ENCODE measurements at regions not wholly inside any gene's neighbourhood (a gene's known extent, or its start where the extent isn't known, plus 50 kb on each side); places are given as distances from the start of the nearest gene placed in this dataset.

DNA sequence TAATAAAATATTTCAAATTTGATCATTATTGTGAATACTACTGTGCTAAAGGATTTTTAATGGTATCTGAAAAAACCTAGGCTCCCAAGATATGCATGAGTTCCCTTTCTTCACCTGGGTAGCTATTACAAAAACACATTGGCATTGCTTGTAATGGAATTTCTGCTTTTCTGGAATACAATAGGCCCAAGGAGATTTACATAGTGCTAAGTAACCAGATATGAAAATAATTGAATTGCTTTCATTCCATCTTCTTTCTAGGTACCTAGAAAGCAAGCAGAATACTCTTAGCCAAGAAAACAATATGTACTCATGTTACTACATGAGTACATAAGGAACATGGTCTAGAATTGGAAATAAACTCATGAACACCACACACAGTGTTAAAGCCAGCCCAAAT is 291.9 kb downstream of the KCNC2 start:
- intact Hi-C loops (cut with DNase I) = no loop called here
- Histone ChIP-seq H3K4me1 (ENCODE audit: control insufficient read depth in 1 of 2, insufficient read depth in 2 of 2, low read length in 2 of 2) (no peaks in the 10 kb centered on the region), H3K4me3 (ENCODE audit: low read length in 2 of 2) (no peak overlapping the region), H3K36me3 (ENCODE audit: control insufficient read depth in 1 of 2, insufficient read depth in 2 of 2, low read length in 1 of 2) (no peaks in the 10 kb centered on the region), H3K27ac (ENCODE audit: low read depth in 1 of 2, low read length in 2 of 2) (no peak overlapping the region), H3K9me3 (ENCODE audit: control insufficient read depth, low read length) (no peaks in the 10 kb centered on the region), H3K27me3 (ENCODE audit: control insufficient read depth in 1 of 2, insufficient read depth in 2 of 2, low read length in 1 of 2) (no peaks in the 10 kb centered on the region)
- no peak for ATAC-seq (ENCODE audit: low FRiP score)
- DNase-seq = no peak

DNA sequence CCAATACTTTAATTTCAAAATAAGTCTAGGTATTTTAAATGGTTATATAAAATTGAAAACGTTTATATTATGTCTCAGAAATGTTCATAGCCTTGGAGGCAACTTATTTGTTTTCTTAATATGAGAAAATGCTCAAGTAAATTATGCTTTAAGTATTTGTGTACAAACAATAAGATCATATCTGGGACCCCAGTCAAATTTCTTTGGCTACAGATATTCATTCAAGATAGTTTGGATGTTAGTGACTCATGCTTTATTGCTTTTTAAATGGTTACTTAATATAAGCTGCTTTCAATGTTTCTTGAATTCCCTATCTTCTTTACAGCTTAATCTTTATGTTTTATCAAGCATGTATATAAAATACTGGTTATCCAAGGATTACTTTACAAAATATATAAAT is 291.3 kb downstream of the KCNC2 start:
- WGBS, 2 donors = 0% methylated on average over 1 of the region's 1 CpG
- no peak overlapping the region for H3K4me3 ChIP-seq (ENCODE audit: low read length in 2 of 2)
- DNase-seq = no peak
- no peaks in the 10 kb centered on the region for H3K4me1 ChIP-seq (ENCODE audit: control insufficient read depth in 1 of 2, insufficient read depth in 2 of 2, low read length in 2 of 2)
- ATAC-seq (ENCODE audit: low FRiP score) = no peak
- no peaks in the 10 kb centered on the region for H3K27me3 ChIP-seq (ENCODE audit: control insufficient read depth in 1 of 2, insufficient read depth in 2 of 2, low read length in 1 of 2)
- H3K27ac ChIP-seq (ENCODE audit: low read depth in 1 of 2, low read length in 2 of 2) = no peak overlapping the region
- peaks cover 3% of the 10 kb centered on the region for H3K9me3 ChIP-seq (ENCODE audit: control insufficient read depth, low read length)
- H3K36me3 ChIP-seq (ENCODE audit: control insufficient read depth in 1 of 2, insufficient read depth in 2 of 2, low read length in 1 of 2) = no peaks in the 10 kb centered on the region
- intact Hi-C loops (cut with DNase I) = no loop called here

DNA sequence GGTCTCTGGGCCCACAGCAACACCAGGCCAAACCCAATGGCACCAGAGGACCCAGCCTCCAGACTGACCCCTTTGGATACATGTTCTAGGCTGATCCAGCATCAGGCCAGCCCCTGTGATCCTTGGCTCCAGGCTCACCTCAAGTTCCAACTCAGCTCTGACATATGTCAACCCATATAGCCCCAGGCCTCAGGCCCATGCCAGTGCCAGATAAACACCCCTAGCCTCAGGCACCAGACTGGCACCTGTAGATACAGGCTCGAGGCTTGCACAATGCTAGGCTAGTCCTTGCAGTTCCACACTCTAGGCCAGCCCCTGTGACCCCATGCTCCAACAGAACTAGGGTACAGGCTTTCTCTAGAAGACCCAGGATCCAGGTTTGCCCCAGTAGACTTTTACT is 287.5 kb downstream of the KCNC2 start:
- Histone ChIP-seq H3K36me3 (ENCODE audit: control insufficient read depth in 1 of 2, insufficient read depth in 2 of 2, low read length in 1 of 2) (no peaks in the 10 kb centered on the region), H3K4me1 (ENCODE audit: control insufficient read depth in 1 of 2, insufficient read depth in 2 of 2, low read length in 2 of 2) (no peaks in the 10 kb centered on the region), H3K27ac (ENCODE audit: low read depth in 1 of 2, low read length in 2 of 2) (no peak overlapping the region), H3K9me3 (ENCODE audit: control insufficient read depth, low read length) (peaks cover 3% of the 10 kb centered on the region), H3K27me3 (ENCODE audit: control insufficient read depth in 1 of 2, insufficient read depth in 2 of 2, low read length in 1 of 2) (no peaks in the 10 kb centered on the region), H3K4me3 (ENCODE audit: low read length in 2 of 2) (no peak overlapping the region)
- DNase-seq = no peak
- intact Hi-C loops (cut with DNase I) = no loop called here
- ATAC-seq (ENCODE audit: low FRiP score) = no peak
- WGBS, 2 donors = 60 to 68% methylated on average over 1 of the region's 1 CpG

DNA sequence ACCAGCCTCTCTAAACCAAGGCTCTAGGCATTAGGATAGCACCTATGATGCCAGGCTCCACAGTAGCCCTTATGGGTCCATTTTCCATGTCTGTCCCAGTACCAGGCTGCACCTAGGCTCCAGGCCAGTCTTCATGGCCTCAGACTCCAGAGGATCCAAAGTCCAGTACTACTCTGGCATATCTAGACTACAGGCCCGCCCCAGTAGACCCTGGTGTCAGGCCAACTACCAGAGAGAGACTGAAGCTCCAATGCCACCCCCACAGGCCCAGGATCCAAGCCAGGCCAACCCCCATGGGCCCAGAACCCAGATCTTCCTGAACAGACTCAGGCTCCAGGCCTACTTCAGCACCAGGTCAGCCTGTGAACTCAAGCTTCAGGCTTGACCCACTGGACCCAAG is 287.0 kb downstream of the KCNC2 start:
- no peak for ATAC-seq (ENCODE audit: low FRiP score)
- intact Hi-C loops (cut with DNase I) = no loop called here
- no peak for DNase-seq
- Histone ChIP-seq H3K27me3 (ENCODE audit: control insufficient read depth in 1 of 2, insufficient read depth in 2 of 2, low read length in 1 of 2) (no peaks in the 10 kb centered on the region), H3K9me3 (ENCODE audit: control insufficient read depth, low read length) (peaks cover 3% of the 10 kb centered on the region), H3K27ac (ENCODE audit: low read depth in 1 of 2, low read length in 2 of 2) (no peak overlapping the region), H3K4me3 (ENCODE audit: low read length in 2 of 2) (no peak overlapping the region), H3K36me3 (ENCODE audit: control insufficient read depth in 1 of 2, insufficient read depth in 2 of 2, low read length in 1 of 2) (no peaks in the 10 kb centered on the region), H3K4me1 (ENCODE audit: control insufficient read depth in 1 of 2, insufficient read depth in 2 of 2, low read length in 2 of 2) (no peaks in the 10 kb centered on the region)
- WGBS, 2 donors = 71 to 79% methylated on average over 1 of the region's 1 CpG

DNA sequence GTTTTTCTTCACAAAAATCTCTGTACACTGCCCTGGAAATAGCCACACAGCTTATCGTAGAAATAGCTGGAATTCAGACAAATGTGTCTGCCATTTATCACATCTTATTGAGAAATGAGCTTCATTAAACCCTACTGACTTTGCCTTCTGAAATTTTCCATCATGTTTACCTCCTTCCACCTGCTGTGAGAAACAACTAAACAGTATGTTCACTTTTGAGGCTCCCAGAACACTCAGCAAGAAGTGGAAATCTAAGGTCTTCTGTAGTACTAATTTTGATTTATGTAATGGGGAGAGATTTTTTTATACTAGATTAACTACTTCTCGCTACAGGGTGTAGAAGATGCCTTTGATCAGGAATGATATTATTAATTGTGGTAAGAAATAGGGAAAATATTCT is 268.0 kb downstream of the KCNC2 start:
- 50 to 56% methylated on average over 2 of the region's 2 CpGs for WGBS, 2 donors
- no peaks in the 10 kb centered on the region for H3K27me3 ChIP-seq (ENCODE audit: control insufficient read depth in 1 of 2, insufficient read depth in 2 of 2, low read length in 1 of 2)
- H3K4me3 ChIP-seq (ENCODE audit: low read length in 2 of 2) = no peak overlapping the region
- H3K27ac ChIP-seq (ENCODE audit: low read depth in 1 of 2, low read length in 2 of 2) = no peak overlapping the region
- DNase-seq (no peak), ATAC-seq (ENCODE audit: low FRiP score) (no peak)
- no peaks in the 10 kb centered on the region for H3K36me3 ChIP-seq (ENCODE audit: control insufficient read depth in 1 of 2, insufficient read depth in 2 of 2, low read length in 1 of 2)
- no peaks in the 10 kb centered on the region for H3K9me3 ChIP-seq (ENCODE audit: control insufficient read depth, low read length)
- intact Hi-C loops (cut with DNase I) = no loop called here
- no peaks in the 10 kb centered on the region for H3K4me1 ChIP-seq (ENCODE audit: control insufficient read depth in 1 of 2, insufficient read depth in 2 of 2, low read length in 2 of 2)

DNA sequence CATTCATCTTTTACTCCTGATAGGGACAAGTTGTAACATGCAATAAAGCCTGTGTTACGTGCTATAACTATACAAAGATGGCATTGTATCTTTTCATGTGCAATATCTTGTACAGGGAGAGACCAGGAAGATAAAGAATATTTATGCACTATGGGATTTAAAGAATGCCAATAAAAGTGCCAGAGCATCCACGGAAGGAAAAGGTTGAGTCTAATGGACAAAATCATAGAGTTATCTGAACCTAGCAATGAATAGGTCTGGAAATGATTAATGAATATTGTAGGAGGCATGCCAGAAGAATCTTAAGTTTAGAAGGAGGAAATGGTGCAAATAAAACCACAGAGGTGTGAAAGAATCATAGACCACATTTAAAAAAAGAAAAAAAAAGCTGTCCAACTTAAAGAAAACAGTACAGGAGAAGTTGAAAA is 263.9 kb downstream of the KCNC2 start:
- intact Hi-C loops (cut with DNase I) = no loop called here
- H3K27me3 ChIP-seq (ENCODE audit: control insufficient read depth in 1 of 2, insufficient read depth in 2 of 2, low read length in 1 of 2) = no peaks in the 10 kb centered on the region
- no peak overlapping the region for H3K27ac ChIP-seq (ENCODE audit: low read depth in 1 of 2, low read length in 2 of 2)
- no peaks in the 10 kb centered on the region for H3K4me1 ChIP-seq (ENCODE audit: control insufficient read depth in 1 of 2, insufficient read depth in 2 of 2, low read length in 2 of 2)
- 50 to 52% methylated on average over 2 of the region's 2 CpGs for WGBS, 2 donors
- DNase-seq (no peak), ATAC-seq (ENCODE audit: low FRiP score) (no peak)
- H3K4me3 ChIP-seq (ENCODE audit: low read length in 2 of 2) = no peak overlapping the region
- peaks cover 2% of the 10 kb centered on the region for H3K9me3 ChIP-seq (ENCODE audit: control insufficient read depth, low read length)
- no peaks in the 10 kb centered on the region for H3K36me3 ChIP-seq (ENCODE audit: control insufficient read depth in 1 of 2, insufficient read depth in 2 of 2, low read length in 1 of 2)

DNA sequence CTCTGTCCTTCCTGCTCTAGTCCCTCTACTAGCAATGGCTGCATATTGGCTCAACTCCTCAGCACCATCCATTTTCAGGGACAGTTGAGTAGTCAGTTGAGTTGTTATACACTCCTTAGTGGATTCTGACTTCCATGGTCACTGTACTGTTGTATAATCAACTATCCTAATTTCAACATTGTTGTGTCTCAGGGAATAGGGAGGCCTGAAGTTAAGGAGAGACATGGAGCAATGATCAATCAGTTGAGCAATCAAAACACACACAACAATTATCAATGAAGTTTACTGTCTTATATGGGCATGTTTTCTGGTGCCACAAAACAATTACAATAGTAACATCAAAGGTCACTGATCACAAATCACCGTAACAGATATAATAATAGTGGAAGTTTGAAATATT is 255.9 kb downstream of the KCNC2 start:
- Histone ChIP-seq H3K27ac (ENCODE audit: low read depth in 1 of 2, low read length in 2 of 2) (no peak overlapping the region), H3K27me3 (ENCODE audit: control insufficient read depth in 1 of 2, insufficient read depth in 2 of 2, low read length in 1 of 2) (no peaks in the 10 kb centered on the region), H3K4me1 (ENCODE audit: control insufficient read depth in 1 of 2, insufficient read depth in 2 of 2, low read length in 2 of 2) (no peaks in the 10 kb centered on the region), H3K4me3 (ENCODE audit: low read length in 2 of 2) (no peak overlapping the region), H3K36me3 (ENCODE audit: control insufficient read depth in 1 of 2, insufficient read depth in 2 of 2, low read length in 1 of 2) (no peaks in the 10 kb centered on the region), H3K9me3 (ENCODE audit: control insufficient read depth, low read length) (peaks cover 3% of the 10 kb centered on the region)
- ATAC-seq (ENCODE audit: low FRiP score) (no peak), DNase-seq (no peak)
- intact Hi-C loops (cut with DNase I) = no loop called here
- WGBS, 2 donors = 84 to 97% methylated on average over 1 of the region's 1 CpG

DNA sequence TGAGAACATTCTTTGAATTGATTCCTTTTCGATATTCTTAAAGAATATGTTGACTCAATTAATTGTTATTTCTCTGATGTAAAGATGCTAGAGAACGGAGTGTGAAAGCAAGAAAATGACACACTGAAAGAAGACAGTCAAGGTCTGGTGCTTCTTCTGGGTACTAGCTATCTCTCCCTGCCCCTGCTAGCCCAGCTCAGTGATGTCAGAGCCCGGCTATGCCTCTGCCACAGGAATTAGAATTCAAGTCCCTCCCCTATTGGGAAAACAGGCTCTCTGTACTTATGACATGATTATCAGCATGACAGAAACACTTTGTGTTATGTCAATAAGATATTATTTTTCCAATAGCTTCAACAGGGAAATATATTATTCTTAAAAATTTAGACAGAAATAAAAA is 252.4 kb downstream of the KCNC2 start:
- Histone ChIP-seq H3K9me3 (ENCODE audit: control insufficient read depth, low read length) (peaks cover 3% of the 10 kb centered on the region), H3K4me3 (ENCODE audit: low read length in 2 of 2) (no peak overlapping the region), H3K36me3 (ENCODE audit: control insufficient read depth in 1 of 2, insufficient read depth in 2 of 2, low read length in 1 of 2) (no peaks in the 10 kb centered on the region), H3K4me1 (ENCODE audit: control insufficient read depth in 1 of 2, insufficient read depth in 2 of 2, low read length in 2 of 2) (no peaks in the 10 kb centered on the region), H3K27ac (ENCODE audit: low read depth in 1 of 2, low read length in 2 of 2) (no peak overlapping the region), H3K27me3 (ENCODE audit: control insufficient read depth in 1 of 2, insufficient read depth in 2 of 2, low read length in 1 of 2) (no peaks in the 10 kb centered on the region)
- 82 to 83% methylated on average over 3 of the region's 3 CpGs for WGBS, 2 donors
- intact Hi-C loops (cut with DNase I) = no loop called here
- ATAC-seq (ENCODE audit: low FRiP score) (no peak), DNase-seq (no peak)

DNA sequence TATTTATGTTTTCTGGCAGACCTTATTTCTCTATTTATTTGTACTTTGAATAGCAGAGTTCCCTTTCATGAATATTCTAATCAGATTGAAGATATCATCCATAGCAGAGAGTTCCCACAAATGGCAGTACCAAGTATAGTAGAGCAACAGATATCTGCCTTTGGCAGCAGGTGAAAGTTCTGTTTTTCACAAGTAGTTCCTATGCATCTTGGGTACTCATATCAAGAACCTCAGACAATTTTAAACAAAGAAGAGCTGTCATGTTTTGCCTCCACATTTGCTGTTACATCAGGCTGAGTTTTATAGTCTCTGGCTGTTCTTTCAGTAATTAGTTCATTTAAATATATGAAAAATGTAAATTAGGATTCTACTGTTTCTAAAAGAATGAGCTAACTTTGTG is 252.0 kb downstream of the KCNC2 start:
- Histone ChIP-seq H3K36me3 (ENCODE audit: control insufficient read depth in 1 of 2, insufficient read depth in 2 of 2, low read length in 1 of 2) (no peaks in the 10 kb centered on the region), H3K27ac (ENCODE audit: low read depth in 1 of 2, low read length in 2 of 2) (no peak overlapping the region), H3K4me1 (ENCODE audit: control insufficient read depth in 1 of 2, insufficient read depth in 2 of 2, low read length in 2 of 2) (no peaks in the 10 kb centered on the region), H3K9me3 (ENCODE audit: control insufficient read depth, low read length) (peaks cover 3% of the 10 kb centered on the region), H3K4me3 (ENCODE audit: low read length in 2 of 2) (no peak overlapping the region), H3K27me3 (ENCODE audit: control insufficient read depth in 1 of 2, insufficient read depth in 2 of 2, low read length in 1 of 2) (no peaks in the 10 kb centered on the region)
- intact Hi-C loops (cut with DNase I) = no loop called here
- no peak for DNase-seq
- no peak for ATAC-seq (ENCODE audit: low FRiP score)

DNA sequence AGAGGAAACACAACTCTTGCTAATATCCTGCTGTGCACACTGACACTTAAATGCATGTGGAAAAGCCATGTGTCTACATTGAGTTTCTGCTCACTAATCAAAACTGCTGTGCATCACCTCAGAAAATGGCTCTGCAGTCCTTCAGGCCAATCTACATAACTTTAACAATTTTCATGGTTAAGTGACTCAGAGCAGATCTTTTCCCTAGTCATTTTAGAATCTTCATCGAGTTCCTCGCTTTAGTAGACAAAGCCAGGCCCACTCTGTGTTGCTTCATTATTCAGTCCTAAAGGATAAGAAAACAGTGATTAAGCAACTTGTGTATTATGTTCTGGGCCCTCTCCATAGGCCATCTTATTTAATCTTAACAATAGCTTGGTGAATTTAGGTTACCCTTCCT is 250.0 kb downstream of the KCNC2 start:
- Histone ChIP-seq H3K9me3 (ENCODE audit: control insufficient read depth, low read length) (peaks cover 3% of the 10 kb centered on the region), H3K4me1 (ENCODE audit: control insufficient read depth in 1 of 2, insufficient read depth in 2 of 2, low read length in 2 of 2) (no peaks in the 10 kb centered on the region), H3K36me3 (ENCODE audit: control insufficient read depth in 1 of 2, insufficient read depth in 2 of 2, low read length in 1 of 2) (no peaks in the 10 kb centered on the region), H3K27me3 (ENCODE audit: control insufficient read depth in 1 of 2, insufficient read depth in 2 of 2, low read length in 1 of 2) (no peaks in the 10 kb centered on the region), H3K4me3 (ENCODE audit: low read length in 2 of 2) (no peak overlapping the region), H3K27ac (ENCODE audit: low read depth in 1 of 2, low read length in 2 of 2) (no peak overlapping the region)
- intact Hi-C loops (cut with DNase I) = no loop called here
- ATAC-seq (ENCODE audit: low FRiP score) (no peak), DNase-seq (no peak)
- 88 to 93% methylated on average over 2 of the region's 2 CpGs for WGBS, 2 donors

Measured in aorta (tissue), 5 donors.